ENCODE measurements at regions not wholly inside any gene's neighbourhood (a gene's known extent, or its start where the extent isn't known, plus 50 kb on each side); places are given as distances from the start of the nearest gene placed in this dataset.

DNA sequence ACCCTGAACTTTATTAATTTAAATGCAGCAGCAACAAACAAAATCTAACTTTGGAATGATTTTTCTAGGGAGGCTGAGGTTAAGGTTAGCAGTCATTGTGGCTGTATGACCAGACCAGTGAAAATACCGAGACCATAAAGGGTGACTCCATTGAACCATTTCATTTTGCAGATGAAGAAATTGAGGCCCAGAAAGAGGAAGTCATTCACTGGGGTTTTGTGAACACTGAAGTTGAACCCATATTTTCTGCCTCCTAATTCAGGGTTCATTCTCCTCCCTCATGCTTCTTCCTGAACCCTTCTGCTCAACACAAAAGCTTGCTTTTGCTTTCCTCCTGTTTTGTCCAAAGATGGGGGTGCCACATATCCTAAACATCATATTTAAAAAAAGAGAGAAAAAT lies 65.8 kb upstream of the PLCL2 start:
- TF ChIP-seq CTCF (conservative IDR thresholded peaks at IDR 0.05) (no peak), ZFX (IDR thresholded peaks at IDR 0.05) (no peak)
